HG03108 (cell line): ENCODE measurements at regions not wholly inside any gene's neighbourhood (a gene's known extent, or its start where the extent isn't known, plus 50 kb on each side); places are given as distances from the start of the nearest gene placed in this dataset.

Experiments
- ATAC-seq: cut with Tn5 transposase; IDR thresholded peaks from one replicate; pipeline ENCODE4 v1.9.1; 2021; ENCODE audit warnings: moderate library complexity; ENCODE audit not compliant: unreplicated experiment

DNA sequence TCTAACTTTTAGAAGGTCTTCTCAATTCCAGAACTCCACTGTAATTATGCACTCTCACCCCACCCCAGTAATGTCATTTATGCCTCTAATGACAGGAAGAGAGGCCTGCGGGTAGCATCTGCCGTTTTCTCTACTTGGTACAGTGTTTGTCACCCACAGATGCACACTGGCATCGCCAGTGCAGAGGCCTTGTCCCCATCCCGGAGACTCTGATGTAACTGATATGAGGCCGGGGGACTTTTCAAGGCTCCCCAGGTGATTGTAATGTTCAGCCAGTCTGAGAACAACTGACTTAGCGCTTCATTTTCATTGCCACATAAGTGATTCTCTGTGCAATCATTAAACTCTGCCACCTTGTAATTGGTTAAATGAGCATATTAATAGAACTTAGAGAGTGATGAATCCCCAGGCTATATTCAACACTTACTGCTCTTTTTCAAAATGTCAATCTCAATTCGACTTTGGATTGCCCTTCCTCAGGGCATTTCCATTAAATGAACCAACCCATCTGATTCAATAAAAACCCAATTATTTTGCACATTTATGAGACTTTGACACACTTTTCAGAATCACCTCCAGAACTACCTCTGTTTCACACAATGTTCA is 113.2 kb downstream of the HERPUD2 start:
- ATAC-seq, result no peak

DNA sequence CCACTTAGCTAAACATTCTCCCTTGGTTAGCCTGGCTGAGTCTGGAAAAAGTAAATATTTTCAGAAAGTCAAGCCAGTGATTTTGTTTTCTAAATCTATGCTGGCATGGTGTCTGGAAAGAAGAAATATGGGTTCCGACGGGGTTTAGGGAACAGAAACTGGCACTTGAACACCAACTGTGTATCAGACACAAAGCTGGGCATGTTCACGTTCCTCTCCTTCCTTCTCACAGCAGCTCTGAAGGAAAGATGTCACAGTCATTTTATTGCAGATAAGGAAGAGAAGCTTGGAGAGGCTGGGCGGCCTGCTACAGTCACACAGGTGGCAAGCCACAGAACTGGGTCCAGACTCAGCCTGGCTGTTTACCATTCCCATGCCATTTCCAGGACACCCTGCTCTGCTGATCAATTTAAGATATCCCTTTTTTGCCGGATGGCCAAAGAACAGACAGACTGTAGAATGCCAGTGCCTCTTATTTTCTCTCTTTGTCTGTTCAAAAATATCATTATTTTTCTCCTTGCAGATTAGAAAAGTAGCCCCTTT is 118.8 kb downstream of the HERPUD2 start:
- no peak for ATAC-seq

DNA sequence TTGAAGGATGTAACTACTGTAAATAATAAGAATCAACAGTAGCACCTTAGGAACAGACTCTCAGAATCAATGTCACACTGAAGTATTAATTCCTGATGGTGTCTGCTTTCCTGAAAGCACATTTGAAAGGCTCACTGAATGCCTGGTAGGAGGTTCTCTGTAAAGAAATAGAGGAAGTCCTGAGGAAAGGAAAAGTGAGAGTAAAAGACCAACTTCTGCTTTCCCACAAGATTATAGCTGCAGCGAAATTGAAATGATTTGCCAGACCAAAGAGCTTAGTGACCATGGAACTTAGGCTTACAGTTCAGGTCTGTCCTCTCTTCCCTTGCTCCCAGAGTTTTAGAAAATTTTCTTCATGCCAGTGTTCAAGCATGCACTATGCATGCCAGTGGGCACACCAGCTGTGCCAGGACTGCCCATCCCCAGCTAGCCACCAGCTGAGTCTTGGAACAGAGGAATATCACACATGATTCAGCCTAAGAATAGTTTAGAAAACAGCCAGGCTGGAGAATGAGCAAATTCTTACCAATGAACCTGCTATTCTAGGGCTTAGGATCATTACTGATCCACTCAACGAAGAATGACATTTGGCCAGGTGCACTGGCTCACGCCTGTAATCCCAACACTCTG is 123.2 kb downstream of the HERPUD2 start:
- ATAC-seq, result no peak

DNA sequence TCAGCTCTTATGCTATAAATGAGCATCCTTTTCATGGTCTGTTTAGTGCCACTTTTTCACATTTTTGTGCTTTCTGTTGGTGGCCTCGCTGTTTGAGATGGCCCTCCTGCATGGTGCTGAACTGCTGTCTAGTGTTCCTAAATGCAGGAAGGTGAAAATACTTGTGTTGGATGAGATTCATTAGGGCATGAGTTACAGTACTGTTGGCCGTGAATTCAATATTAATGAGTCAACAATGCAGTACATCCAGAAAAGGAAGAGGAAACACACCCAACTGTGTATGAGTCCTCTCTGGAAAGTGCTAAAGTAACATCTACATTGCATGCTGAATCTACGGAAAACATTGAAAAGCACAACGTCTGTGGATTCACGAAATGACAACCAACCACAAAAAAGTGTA is 124.0 kb downstream of the HERPUD2 start:
- ATAC-seq, result no peak

DNA sequence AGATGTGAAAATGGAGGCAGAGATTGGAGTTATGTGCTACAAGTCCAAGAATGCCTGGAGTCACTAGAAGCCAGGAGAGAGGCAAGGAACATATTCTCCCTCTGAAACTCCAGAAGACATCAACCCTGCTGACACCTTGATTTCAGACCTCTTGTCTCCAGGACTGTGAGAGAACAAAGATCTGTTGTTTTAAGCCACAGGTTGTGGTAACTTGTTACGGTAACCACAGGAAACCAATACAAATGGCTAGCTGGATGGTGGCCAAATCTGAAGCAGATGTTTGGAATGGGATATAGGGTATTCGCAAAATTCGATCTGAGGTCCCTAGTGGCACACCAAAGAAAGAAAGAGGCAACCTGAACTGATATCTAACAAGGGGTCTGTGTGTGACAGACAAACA is 129.0 kb downstream of the HERPUD2 start:
- no peak for ATAC-seq

DNA sequence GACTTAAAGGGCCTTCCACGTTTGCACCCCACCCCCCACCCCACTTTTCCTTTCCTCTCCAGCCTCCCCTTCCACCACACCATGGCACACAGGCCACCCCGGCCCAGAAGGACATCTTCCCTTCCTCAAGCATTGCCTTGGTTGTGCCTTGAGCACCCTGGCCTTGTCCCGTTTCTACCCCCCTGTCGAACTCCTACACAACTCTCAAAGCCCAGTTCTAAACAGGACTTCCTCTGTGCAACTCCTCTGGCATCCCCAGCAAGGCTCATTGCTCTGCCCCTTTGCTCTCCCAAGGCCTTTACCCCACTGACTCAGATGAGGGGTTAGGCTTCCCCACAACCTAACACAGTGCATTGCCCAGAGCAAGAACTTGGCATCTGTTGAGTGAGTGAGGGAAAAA is 136.1 kb downstream of the HERPUD2 start:
- ATAC-seq, result no peak

DNA sequence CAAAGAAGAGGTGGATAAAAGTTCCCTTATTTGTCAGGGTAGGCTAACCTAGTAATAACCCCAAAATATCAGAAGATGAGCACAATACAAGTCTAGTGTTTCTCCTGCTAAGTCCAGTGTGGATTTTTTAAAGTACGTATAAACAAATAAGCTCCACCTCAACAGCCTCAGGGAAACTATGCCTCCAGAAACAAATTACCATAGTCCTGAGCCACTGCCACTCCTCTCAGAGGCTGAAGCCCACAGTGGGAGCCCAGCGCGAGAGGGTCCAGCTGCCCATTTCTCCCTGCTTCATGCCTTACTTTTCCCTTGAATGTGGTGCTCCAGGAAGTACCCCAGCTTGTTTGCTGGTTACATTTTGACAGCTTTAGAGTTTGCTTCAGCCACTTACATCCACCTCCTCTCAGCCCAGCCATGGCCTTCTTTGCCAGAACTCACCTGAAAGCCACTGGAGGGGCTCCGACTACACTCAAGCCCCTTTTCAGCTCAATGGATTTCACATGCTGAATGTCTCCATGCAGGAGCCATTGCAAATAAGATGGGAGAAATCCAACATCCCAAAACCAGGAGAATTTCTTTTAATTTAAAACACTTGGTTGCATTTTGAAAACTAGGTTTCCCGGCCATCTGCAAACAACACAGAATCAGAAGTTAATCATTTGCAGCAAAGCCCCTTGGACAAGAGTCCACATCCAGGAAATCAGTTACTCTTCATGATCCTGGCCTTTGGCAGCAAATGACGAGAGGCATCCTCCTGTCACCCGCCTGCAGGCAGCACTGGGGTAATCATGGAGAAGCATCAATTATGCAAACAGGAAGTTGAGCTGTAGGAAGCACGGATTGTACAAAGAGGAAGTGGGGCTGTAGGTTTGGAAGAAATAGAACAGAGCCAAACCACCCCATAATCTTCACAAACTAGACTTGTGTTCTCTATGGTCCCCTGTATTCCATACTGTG is 138.1 kb downstream of the HERPUD2 start:
- no peak for ATAC-seq

DNA sequence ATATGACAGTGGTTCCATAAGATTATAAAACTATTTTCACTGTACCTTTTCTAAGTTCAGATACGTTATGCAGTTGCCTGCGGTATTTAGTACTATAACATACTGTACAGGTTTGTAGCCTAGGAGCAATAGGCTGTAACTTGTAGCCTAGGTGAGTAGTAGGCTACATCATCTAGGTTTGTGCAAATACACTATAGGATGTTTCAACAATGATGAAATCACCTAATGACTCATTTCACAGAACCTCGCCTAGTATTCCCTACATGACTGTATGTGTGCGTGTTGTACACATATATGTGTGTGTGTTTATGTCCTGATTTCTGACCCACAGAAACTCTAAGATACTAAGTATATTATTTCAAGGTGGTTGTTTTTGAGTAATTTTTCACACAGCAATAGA is 139.0 kb downstream of the HERPUD2 start:
- ATAC-seq, result no peak

DNA sequence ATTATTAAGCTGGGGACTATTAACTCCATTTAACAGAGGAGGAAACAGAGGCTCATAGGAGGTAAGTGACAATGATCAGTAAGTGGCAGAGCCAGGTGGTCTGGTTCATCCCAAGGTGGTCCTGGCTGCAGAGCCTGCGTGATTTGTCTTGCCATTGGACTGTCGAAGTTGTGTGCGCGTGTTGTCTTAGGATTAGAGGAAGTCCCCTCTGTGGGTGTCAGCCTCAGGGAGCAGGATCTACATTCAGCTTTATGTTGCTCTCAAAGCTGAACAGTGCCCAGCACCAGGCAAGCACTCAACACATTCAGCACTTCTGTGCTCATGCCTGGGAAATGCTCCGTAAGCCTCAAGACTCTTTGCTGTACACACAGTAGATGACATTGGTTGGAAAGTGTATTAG is 139.5 kb downstream of the HERPUD2 start:
- no peak for ATAC-seq

DNA sequence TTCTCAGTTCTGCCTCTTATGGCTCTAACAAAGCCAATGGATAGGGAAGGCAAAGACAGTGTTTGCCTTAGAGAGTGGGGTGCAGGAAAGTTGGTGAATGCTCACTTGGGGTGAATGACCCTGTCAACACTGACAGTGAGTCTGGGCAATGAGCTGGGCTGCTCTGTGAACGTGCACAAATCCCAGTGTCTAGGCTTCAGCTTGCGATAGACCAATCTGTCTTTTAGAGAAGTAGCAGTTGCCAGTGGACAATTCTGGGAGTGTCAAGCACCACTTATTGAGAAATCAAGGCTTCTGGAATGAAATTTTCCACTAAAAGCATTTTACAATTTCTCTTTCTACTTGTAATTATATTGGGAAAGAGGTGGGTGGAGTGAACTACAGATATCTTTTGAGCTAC is 141.4 kb downstream of the HERPUD2 start:
- ATAC-seq, result no peak

DNA sequence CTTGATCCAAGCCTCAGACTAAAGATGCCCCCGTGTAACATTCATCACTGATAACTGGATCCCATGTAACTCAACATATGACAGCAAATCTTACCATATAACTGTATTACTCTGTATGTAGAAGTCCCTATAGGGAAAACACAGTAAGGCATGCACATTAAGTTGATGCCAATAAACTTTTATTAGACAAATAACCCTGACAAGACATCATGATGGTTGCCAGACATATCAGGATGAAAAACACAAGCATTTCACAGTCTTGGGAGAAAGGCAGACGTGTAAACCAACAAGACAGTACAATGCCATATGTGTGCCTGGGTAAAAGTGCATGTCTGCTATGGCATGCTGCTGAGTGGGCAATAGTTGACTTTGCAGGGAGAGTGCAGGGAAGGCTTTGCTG is 142.2 kb downstream of the HERPUD2 start:
- ATAC-seq, result no peak

DNA sequence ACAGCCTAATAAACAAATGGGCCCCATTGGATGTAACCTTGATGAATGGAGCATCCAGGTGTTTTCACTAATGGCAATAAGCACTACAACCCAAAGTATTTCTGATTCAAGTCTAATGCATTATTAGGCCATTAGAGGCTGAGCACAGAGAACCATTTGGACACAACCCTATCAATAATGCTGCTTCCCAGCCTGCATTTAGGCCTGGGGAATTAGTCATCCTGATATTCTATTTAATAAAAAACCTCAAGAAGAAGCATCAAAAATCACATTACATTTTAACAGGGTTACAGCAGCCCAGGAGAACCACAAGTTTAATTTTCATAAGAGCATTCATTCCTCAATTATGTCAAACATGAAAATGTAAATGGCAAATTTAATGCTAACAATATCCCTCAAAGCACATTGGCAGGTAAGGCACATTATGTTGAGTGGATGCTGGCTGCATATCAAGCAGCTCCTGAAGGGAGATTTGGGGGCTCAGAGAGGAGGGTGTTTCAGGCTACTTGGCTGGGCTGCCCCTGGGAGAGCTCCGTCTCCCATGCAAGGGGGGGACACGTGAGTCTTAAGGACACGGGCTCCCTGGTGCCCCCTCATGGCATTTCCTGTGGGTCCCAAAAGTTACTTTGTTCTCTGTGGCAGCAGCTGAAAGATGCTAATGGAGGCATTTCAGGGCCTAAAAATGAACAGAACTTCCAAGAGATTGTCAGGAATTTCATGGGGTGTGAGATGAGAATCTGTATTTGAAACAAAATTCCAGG is 143.4 kb downstream of the HERPUD2 start:
- ATAC-seq, result no peak

DNA sequence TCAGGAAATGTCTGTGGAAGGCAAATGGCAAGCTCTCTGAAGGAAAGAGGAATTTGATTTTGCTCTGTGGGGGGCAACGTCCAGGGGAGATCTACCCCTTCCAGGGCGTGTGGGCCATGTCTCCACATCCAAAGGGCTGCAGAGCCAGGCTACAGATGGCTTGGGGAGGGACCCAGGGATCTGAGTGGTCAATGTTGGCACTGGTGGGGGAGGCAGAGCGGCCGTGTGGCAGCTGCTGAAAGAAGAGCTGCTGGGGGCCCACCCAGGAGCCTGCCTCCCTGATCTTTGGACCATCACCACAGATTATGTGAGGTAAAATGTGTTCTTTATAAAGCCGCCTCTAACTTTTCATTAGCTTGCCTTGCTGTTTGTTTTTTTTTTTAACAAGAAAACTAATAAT is 144.1 kb downstream of the HERPUD2 start:
- ATAC-seq, result no peak

DNA sequence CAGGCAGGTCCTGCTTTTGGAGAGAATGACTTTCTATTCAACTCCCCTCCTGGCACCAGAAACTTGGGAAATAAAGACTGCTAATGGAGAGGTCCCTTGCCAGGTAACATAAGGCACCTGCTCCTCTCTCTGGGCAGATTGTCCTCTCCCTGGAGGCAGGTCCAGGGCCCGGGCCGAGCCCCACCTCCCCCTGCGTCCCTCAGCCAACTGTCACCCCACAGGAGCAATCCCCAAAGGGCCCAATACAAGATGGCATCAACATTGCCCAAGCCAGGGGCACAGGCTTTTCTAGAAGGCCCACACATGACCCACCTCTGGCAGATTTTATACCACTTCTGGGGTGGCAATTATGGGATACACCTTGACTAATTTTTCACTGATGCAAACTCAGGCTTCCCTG is 145.2 kb downstream of the HERPUD2 start:
- no peak for ATAC-seq

DNA sequence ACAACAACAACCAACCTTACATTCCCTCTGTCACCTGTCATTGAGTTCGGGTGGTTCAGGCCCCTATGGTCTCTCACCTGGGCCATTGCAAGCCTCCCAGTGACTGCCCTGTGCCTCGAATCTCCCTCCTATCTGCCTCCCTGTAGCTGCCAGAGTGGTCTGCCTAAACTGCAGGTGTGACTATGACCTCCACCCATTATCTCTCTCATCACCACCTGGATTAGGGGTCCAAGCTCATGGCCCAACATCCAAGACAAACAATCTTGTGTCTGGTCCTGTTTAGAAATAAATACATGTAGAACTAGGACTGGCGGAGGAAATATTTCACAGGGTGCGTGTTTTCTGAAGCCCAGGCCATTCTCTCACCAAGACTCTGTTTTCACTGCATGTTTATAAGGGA is 146.6 kb downstream of the HERPUD2 start:
- no peak for ATAC-seq

DNA sequence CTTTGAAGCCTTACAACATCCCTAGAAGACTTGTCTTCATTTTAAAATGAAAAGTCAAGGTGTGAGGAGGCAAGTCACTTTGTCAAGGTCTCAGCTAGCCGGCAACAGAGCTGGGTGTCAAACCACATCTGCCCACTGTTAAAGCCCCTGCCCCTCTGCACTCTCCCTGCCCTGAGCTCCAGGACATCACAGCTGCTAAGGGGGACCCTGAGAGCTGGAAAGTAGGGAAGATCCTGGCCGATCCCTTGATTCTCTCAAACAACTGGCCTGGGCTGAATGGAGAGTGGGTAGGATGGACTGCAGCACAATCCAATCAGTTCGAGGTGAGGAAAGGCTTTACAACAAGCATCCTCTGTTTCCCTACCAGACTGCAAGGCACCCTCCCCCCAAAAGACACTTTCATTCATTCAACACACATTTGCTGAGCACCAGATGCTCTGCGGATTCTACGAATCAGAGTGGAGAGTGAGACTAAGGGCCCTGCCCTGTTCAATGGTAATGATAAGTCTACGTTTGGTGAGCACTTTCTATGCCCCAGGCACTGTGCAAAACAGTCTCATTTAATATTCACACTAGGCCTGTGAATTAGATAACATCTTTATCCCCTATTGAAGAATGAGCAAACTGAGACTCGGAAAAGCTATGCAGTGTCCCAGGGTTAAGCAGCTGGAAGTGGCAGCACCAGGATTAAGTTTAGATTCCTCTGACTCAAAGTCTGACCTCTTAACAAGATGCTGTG is 148.1 kb downstream of the HERPUD2 start:
- ATAC-seq, result no peak

DNA sequence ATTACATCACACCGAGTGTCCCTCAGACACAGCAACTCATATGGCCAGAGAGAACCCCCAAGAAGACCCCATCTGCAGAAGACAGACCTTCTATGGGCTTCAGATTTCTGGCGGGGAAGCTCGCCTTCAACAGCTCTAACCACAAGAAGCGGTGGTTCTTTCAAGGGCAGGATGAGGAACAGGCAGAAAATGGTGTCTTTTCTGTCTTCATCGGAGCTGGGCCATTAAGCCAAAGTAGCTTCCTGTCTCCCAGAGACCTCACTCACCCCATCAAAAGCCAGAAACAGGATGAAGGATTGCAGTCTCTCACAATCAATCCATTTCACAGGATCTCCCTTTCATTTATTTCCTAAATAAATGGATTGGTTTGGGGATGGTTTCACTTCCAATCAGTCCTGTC is 149.1 kb downstream of the HERPUD2 start:
- ATAC-seq, result no peak

DNA sequence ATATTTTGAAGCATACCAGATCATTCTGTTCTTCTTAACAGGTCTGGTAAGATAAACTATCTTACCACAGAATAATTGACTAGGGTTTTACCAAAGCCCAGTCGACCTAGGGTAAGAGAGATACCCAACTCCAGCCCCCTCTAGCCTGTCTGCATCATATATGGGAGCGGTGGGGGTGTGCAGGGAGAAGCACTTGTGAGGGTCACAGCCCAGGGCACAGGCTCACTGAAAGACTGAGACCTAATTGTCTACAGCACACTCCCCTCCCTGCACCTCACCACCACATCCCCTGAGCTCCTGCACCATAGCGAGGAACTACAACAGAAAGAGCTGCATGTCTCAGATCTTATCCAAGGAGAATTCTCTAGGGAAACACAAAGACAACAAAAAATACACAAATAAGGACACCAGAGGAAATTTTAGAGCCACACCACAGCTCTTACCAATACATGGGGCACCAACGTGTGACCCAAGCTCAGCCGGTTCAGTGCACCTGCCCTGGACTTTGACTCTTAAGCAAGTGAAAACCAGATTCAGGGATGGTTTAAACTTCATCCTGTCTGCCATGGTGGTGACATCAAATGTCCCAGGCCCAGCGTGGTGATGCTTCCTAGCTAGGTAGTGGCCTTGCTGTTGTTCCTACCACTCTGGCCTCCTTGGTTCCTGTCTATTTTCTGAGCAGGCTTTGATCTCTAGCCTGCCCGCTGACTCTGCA is 150.8 kb downstream of the HERPUD2 start:
- no peak for ATAC-seq
